GM12891 (cell line): ENCODE measurements at regions not wholly inside any gene's neighbourhood (a gene's known extent, or its start where the extent isn't known, plus 50 kb on each side); places are given as distances from the start of the nearest gene placed in this dataset.

Experiments used
- POLR2A ChIP-seq: IDR thresholded peaks from 2 replicates; pipeline ENCODE4 v1.6.1; 2011; ENCODE audit warnings: low read depth, low read length, control low read depth
- POLR2AphosphoS5 ChIP-seq: IDR thresholded peaks from 2 replicates; pipeline ENCODE4 v1.6.1; 2011; ENCODE audit warnings: low read depth, low read length, control low read depth
- POU2F2 ChIP-seq: IDR thresholded peaks from 2 replicates; pipeline ENCODE4 v1.6.1; 2011; ENCODE audit warnings: low read depth, mild to moderate bottlenecking, control low read depth, low read length, moderate library complexity

- no peak for TF ChIP-seq POLR2A
- TF ChIP-seq POU2F2: no peak
- no peak for TF ChIP-seq POLR2AphosphoS5
These were observed 344.3 kb downstream of the BCOR start for GRCh38 chrX:39753293-39753996.
